HepG2 (cell line): ENCODE measurements at regions not wholly inside any gene's neighbourhood (a gene's known extent, or its start where the extent isn't known, plus 50 kb on each side); places are given as distances from the start of the nearest gene placed in this dataset.
A peak's percentile ranks its signal among the peaks of the same experiment; 100 is the strongest.

Experiments
- E2F1 ChIP-seq: sonication (generic); formaldehyde crosslinking; IDR thresholded peaks from 2 replicates; pipeline ENCODE4 v1.5.0; 2020; ENCODE audit warnings: missing genetic modification reagents
- ETS1 ChIP-seq: sonication (generic); formaldehyde crosslinking; IDR thresholded peaks from 2 replicates; pipeline ENCODE4 v1.4.0; 2020; ENCODE audit warnings: missing genetic modification reagents
- GLMP ChIP-seq: sonication (generic); formaldehyde crosslinking; IDR thresholded peaks from 2 replicates; pipeline ENCODE4 v1.9.0; 2021; ENCODE audit warnings: missing genetic modification reagents, mild to moderate bottlenecking, borderline replicate concordance
- KDM2A ChIP-seq: sonication (generic); formaldehyde crosslinking; IDR thresholded peaks from 2 replicates; pipeline ENCODE4 v1.4.0; 2020; ENCODE audit warnings: low read depth, missing genetic modification reagents, borderline replicate concordance
- NKX3-1 ChIP-seq: sonication (generic); formaldehyde crosslinking; IDR thresholded peaks from 2 replicates; pipeline ENCODE4 v1.5.0; 2020; ENCODE audit warnings: missing genetic modification reagents
- PRDM15 ChIP-seq: sonication (generic); formaldehyde crosslinking; IDR thresholded peaks from 2 replicates; pipeline ENCODE4 v1.4.0; 2020; ENCODE audit warnings: missing genetic modification reagents
- SIN3B ChIP-seq: fragments of 150-350 bp; IDR thresholded peaks from 2 replicates; pipeline ENCODE4 v1.6.1; 2014; ENCODE audit warnings: low read length
- SKIL ChIP-seq: sonication (generic); formaldehyde crosslinking; IDR thresholded peaks from 2 replicates; pipeline ENCODE4 v1.8.0; 2022; ENCODE audit warnings: missing genetic modification reagents, mild to moderate bottlenecking, moderate library complexity, borderline replicate concordance
- SRSF1 ChIP-seq: fragments of 200-400 bp; formaldehyde crosslinking; optimal IDR thresholded peaks from 2 replicates; pipeline ENCODE3; 2017; ENCODE audit warnings: mild to moderate bottlenecking, low read depth, low read length, moderate library complexity
- ZNF383 ChIP-seq: sonication (generic); formaldehyde crosslinking; IDR thresholded peaks from 2 replicates; pipeline ENCODE4 v1.4.0; 2020; ENCODE audit warnings: missing genetic modification reagents, mild to moderate bottlenecking, borderline replicate concordance
- ZNF646 ChIP-seq: sonication (generic); formaldehyde crosslinking; IDR thresholded peaks from 2 replicates; pipeline ENCODE4 v1.9.0; 2021; ENCODE audit warnings: mild to moderate bottlenecking, missing genetic modification reagents

GRCh38 chr3:194058189-194058571, 77.8 kb upstream of the HES1 start (continued):
- TF ChIP-seq ETS1 (no peak), E2F1 (CRISPR knock-in tag) (no peak), ZNF646 (CRISPR knock-in tag) (no peak), ZNF383 (CRISPR knock-in tag) (no peak), NKX3-1 (CRISPR knock-in tag) (0 out of 2 replicates have a peak, but pooled peaks have one; percentile 26), KDM2A (CRISPR knock-in tag) (peak; percentile 57; the same call in 1 of the 2 replicates), SIN3B (no peak), GLMP (CRISPR knock-in tag) (no peak), SRSF1 (no peak), PRDM15 (CRISPR knock-in tag) (no peak), SKIL (CRISPR knock-in tag) (peak; percentile 55; the same call in 1 of the 2 replicates)
